Prostate gland (tissue), 2 donors: ENCODE measurements at regions not wholly inside any gene's neighbourhood (a gene's known extent, or its start where the extent isn't known, plus 50 kb on each side); places are given as distances from the start of the nearest gene placed in this dataset.

Experiments
- CTCF ChIP-seq, 4 experiments: fragments of 200-600 bp in 2 of 4; fragments of 450-650 bp in 2 of 4; sonication (generic) in 2 of 4; IDR thresholded peaks; 1 replicate in 3 of 4; 2 replicates in 1 of 4; pipeline ENCODE4 v1.5.1; 2016 to 2019; ENCODE audit warnings: antibody characterized with exemption in 4 of 4, mild to moderate bottlenecking in 2 of 4, moderate library complexity in 2 of 4
- POLR2A ChIP-seq: fragments of 450-650 bp; IDR thresholded peaks from one replicate; pipeline ENCODE4 v1.6.1; 2016; ENCODE audit warnings: antibody characterized with exemption, mild to moderate bottlenecking

GRCh38 chr2:235319095-235319494, 174.7 kb upstream of the AGAP1 start:
- TF ChIP-seq POLR2A (no peak), CTCF (IDR thresholded peaks at IDR 0.05) (no peak)
